GM10266 (cell line): ENCODE measurements at regions not wholly inside any gene's neighbourhood (a gene's known extent, or its start where the extent isn't known, plus 50 kb on each side); places are given as distances from the start of the nearest gene placed in this dataset.

Experiments used
- DNase-seq: peaks from one replicate; pipeline ENCODE4 v3.0.0; 2012; ENCODE audit errors: extremely low spot score
- TF ChIP-seq, protein P1 (sequence below): IDR thresholded peaks from 2 replicates; pipeline ENCODE4 v1.5.1; 2012; ENCODE audit warnings: mild to moderate bottlenecking, low read depth; ENCODE audit not compliant: control insufficient read depth, insufficient read depth; ENCODE audit errors: missing control alignments

DNA sequence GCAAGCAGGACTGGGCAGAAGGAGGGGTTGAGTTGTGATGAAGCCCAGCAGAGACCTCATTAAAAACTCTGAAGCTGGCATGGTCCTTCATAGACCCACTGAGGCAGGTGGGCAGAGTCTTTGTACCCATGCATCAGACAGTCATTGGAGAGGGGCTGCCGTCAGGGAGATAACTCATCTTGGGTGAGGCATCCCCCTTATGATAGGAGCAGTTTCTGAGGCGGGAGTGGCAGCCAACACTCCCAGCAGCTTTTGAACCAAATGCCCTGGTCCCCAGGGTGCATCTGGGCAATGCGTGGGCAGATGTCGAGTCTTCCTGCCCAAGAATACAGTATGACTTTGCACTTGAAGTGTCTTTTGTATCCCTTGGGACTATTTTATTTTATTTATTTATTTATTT is 68.1 kb downstream of the HTR5A start:
- TF ChIP-seq, protein P1, sequence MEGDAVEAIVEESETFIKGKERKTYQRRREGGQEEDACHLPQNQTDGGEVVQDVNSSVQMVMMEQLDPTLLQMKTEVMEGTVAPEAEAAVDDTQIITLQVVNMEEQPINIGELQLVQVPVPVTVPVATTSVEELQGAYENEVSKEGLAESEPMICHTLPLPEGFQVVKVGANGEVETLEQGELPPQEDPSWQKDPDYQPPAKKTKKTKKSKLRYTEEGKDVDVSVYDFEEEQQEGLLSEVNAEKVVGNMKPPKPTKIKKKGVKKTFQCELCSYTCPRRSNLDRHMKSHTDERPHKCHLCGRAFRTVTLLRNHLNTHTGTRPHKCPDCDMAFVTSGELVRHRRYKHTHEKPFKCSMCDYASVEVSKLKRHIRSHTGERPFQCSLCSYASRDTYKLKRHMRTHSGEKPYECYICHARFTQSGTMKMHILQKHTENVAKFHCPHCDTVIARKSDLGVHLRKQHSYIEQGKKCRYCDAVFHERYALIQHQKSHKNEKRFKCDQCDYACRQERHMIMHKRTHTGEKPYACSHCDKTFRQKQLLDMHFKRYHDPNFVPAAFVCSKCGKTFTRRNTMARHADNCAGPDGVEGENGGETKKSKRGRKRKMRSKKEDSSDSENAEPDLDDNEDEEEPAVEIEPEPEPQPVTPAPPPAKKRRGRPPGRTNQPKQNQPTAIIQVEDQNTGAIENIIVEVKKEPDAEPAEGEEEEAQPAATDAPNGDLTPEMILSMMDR = no peak
- DNase-seq = no peak

DNA sequence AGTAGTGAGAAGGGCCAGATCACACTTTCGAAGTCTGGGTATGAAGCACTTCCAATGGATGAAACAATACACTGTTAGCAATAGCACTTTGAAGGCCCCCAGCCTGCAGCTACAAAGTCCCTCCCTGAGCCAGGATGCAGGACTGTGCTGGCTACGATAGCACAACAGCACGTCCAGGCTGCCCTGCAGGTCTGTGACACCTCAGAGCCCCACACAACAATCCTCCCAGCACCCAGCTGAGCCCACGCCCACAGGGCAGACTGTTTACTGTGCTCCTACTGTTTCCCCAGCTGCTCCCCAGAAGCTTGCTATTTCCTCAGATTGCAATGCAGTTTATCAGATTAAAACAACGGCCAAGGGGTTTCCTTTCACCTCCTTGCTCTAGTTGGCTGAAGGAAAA is 71.4 kb downstream of the HTR5A start:
- TF ChIP-seq, protein P1 = no peak
- DNase-seq = no peak

DNA sequence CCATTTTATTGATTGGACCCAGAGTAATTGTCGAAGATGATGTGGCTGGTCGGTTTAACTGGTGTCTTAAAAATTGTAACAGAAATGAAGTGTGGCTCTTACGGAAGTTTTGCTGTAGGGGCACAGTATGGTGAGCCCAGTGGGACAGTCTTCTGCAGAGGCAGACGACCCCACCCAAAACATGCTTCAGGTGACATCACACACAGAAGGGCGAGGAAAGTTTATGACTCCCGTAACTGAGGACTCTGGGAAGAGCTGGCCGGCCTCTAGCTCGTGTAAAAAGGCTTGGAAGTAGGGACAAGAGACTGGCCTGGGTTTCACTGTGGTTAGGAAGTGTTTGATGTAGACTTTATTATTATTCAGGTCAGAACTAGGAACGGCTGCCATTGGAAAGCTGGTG is 73.3 kb downstream of the HTR5A start:
- no peak for DNase-seq
- TF ChIP-seq, protein P1 = no peak

DNA sequence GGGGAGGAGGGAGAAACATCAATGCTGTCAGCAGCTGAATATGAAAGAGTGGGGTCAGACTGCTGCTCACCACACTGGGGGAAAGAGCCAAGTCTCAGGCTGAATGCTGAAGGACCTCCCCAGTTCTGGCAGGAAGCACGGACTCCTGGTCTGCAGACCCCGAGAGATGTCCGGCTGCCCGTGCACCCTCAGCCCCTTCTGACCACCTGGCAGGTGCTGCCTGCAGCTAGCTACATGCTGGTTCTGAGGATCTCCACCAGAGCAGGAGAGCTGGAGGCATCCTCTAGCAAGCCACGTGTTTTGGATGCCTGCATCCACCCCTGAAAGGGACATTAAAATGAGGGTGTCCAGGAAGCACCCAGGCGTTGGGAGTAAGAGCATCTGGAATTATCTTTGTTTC is 74.2 kb downstream of the HTR5A start:
- no peak for DNase-seq
- TF ChIP-seq, protein P1 = no peak

DNA sequence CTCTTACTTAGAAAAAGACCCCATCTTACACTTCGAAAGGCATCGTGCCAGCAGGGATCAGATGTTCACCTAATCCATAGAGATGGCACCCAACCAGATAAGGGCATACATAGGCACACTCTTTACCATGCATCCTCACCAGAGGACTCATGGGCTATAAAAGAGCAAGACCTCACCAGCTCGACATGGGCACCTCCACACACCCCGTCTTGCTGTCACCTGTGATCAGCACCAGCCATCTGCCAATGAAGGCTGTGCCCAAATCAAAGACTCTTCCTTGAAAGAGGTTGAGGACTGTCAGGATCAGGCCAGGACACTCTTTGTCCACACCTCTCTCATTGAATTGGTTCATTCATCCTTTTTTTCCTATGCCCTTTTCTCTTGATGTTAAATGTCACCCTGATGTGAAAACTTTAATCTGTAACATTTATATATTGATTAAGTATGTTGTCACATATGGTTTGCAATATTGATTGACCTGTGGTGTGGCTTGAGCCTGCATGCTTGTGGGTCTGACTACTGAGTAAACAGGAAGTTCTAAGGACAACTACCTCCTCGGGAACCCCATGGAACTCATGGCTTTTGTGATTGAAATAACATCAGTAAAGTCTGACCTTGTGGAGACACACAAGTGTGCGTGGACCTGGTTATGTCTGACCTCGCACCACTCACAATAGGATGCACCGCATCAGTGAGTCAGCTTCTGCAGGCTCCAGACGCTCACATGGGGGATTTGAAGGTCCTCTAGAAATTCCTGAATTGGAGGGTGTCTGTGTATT is 75.5 kb downstream of the HTR5A start:
- TF ChIP-seq, protein P1 = no peak
- DNase-seq = no peak

DNA sequence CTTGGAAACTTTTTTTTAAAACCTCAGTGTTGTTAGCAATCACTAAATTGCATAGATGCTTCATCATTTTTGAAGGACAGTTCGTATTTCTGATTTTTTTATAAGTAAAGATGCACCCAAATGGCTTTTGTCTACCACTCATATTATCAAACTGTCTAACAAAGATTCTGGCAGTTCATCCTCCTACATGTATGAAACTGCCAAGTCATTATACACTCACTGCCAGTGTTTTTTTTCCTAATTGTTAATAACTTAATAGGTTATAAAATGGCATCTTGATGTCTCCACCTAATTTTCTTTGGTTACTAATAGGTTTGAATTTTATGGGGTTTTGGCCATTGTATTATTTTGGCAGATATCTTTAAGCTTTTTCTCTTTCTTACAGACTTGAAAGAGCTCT is 77.0 kb downstream of the HTR5A start:
- TF ChIP-seq, protein P1 = no peak
- DNase-seq = no peak

DNA sequence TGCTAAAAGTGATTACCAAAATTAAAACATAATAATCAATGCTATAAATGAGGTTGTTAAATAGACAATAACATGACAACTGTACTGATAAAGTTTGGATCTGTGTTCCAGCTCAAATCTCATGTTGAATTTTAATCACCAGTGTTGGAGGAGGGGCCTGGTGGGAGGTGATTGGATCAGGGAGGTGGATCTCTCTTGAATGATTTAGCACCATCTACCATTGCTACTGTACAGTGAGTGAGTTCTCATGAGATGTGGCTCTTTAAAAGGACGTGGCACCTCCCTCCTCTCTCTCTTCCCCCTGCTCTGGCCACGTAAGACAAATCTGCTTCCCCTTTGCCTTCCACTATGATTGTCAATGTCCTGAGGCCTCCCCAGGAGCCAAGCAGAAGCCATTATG is 77.5 kb downstream of the HTR5A start:
- DNase-seq = no peak
- TF ChIP-seq, protein P1 = no peak
